ENCODE measurements at regions not wholly inside any gene's neighbourhood (a gene's known extent, or its start where the extent isn't known, plus 50 kb on each side); places are given as distances from the start of the nearest gene placed in this dataset.

GRCh38 chr6:105757512-105758200 lies 328.5 kb upstream of the PRDM1 start:
- H3K9me3 Mint-ChIP-seq (ENCODE audit: unreplicated experiment) = no peaks in the 10 kb centered on the region
- H3K27me3 Mint-ChIP-seq (ENCODE audit: unreplicated experiment) = no peaks in the 10 kb centered on the region
- H3K4me3 Mint-ChIP-seq (ENCODE audit: unreplicated experiment) = no peak overlapping the region
- peaks cover under 1% of the 10 kb centered on the region for H3K4me1 Mint-ChIP-seq (ENCODE audit: unreplicated experiment)
- TF ChIP-seq CTCF (IDR thresholded peaks at IDR 0.05; ENCODE audit: unreplicated experiment) = no peak
- H3K27ac Mint-ChIP-seq (ENCODE audit: unreplicated experiment) = no peak overlapping the region
- no peak for DNase-seq (ENCODE audit: low spot score)
- peaks cover 3% of the 10 kb centered on the region for H3K36me3 Mint-ChIP-seq (ENCODE audit: low read depth, unreplicated experiment)

- no peak for DNase-seq (ENCODE audit: low spot score)
- no peak for TF ChIP-seq CTCF (IDR thresholded peaks at IDR 0.05; ENCODE audit: unreplicated experiment)
- H3K4me1 Mint-ChIP-seq (ENCODE audit: unreplicated experiment) = peaks cover 4% of the 10 kb centered on the region
Observed at GRCh38 chr6:105755885-105756284, 330.3 kb upstream of the PRDM1 start.

GRCh38 chr6:105753620-105754211 lies 332.4 kb upstream of the PRDM1 start:
- Mint-ChIP-seq H3K36me3 (ENCODE audit: low read depth, unreplicated experiment) (peaks cover 3% of the 10 kb centered on the region), H3K27me3 (ENCODE audit: unreplicated experiment) (no peaks in the 10 kb centered on the region), H3K27ac (ENCODE audit: unreplicated experiment) (no peak overlapping the region), H3K9me3 (ENCODE audit: unreplicated experiment) (no peaks in the 10 kb centered on the region), H3K4me1 (ENCODE audit: unreplicated experiment) (peaks cover 4% of the 10 kb centered on the region), H3K4me3 (ENCODE audit: unreplicated experiment) (no peak overlapping the region)
- TF ChIP-seq CTCF (IDR thresholded peaks at IDR 0.05; ENCODE audit: unreplicated experiment) = no peak
- DNase-seq (ENCODE audit: low spot score) = no peak

More at GRCh38 chr6:105755885-105756284, 330.3 kb upstream of the PRDM1 start:
- Mint-ChIP-seq H3K9me3 (ENCODE audit: unreplicated experiment) (no peaks in the 10 kb centered on the region), H3K27me3 (ENCODE audit: unreplicated experiment) (no peaks in the 10 kb centered on the region), H3K4me3 (ENCODE audit: unreplicated experiment) (no peak overlapping the region), H3K27ac (ENCODE audit: unreplicated experiment) (no peak overlapping the region), H3K36me3 (ENCODE audit: low read depth, unreplicated experiment) (peaks cover 3% of the 10 kb centered on the region)

GRCh38 chr6:105753207-105753606 lies 332.9 kb upstream of the PRDM1 start:
- no peak for TF ChIP-seq CTCF (IDR thresholded peaks at IDR 0.05; ENCODE audit: unreplicated experiment)
- H3K27me3 Mint-ChIP-seq (ENCODE audit: unreplicated experiment) = no peaks in the 10 kb centered on the region
- DNase-seq (ENCODE audit: low spot score) = no peak
- no peak overlapping the region for H3K4me3 Mint-ChIP-seq (ENCODE audit: unreplicated experiment)
- no peaks in the 10 kb centered on the region for H3K9me3 Mint-ChIP-seq (ENCODE audit: unreplicated experiment)
- peaks cover 3% of the 10 kb centered on the region for H3K36me3 Mint-ChIP-seq (ENCODE audit: low read depth, unreplicated experiment)
- peaks cover 4% of the 10 kb centered on the region for H3K4me1 Mint-ChIP-seq (ENCODE audit: unreplicated experiment)
- H3K27ac Mint-ChIP-seq (ENCODE audit: unreplicated experiment) = no peak overlapping the region

- H3K27ac Mint-ChIP-seq (ENCODE audit: unreplicated experiment) = no peak overlapping the region
- no peaks in the 10 kb centered on the region for H3K9me3 Mint-ChIP-seq (ENCODE audit: unreplicated experiment)
- no peak overlapping the region for H3K4me3 Mint-ChIP-seq (ENCODE audit: unreplicated experiment)
- peaks cover 1% of the 10 kb centered on the region for H3K27me3 Mint-ChIP-seq (ENCODE audit: unreplicated experiment)
- H3K36me3 Mint-ChIP-seq (ENCODE audit: low read depth, unreplicated experiment) = no peaks in the 10 kb centered on the region
- no peak for DNase-seq (ENCODE audit: low spot score)
- no peak for TF ChIP-seq CTCF (IDR thresholded peaks at IDR 0.05; ENCODE audit: unreplicated experiment)
- peaks cover 4% of the 10 kb centered on the region for H3K4me1 Mint-ChIP-seq (ENCODE audit: unreplicated experiment)
Observed at GRCh38 chr6:105750089-105750488, 336.0 kb upstream of the PRDM1 start.
